Lower lobe of right lung (tissue), 2 donors: ENCODE measurements at regions not wholly inside any gene's neighbourhood (a gene's known extent, or its start where the extent isn't known, plus 50 kb on each side); places are given as distances from the start of the nearest gene placed in this dataset.

Experiments used
- ATAC-seq, 2 donors: fragments of 200-7000 bp; cut with Tn5 transposase; one replicate each; pipeline ENCODE4 v1.9.1; 2020 to 2022; ENCODE audit warnings: mild to moderate bottlenecking in 2 of 2, moderate library complexity in 2 of 2
- DNase-seq: peaks from one replicate; pipeline ENCODE4 v3.0.0-alpha.2; 2020
- H3K27ac ChIP-seq: fragments of 200-600 bp; one replicate; pipeline ENCODE4 v1.8.0; 2022
- H3K27me3 ChIP-seq: fragments of 200-600 bp; one replicate; pipeline ENCODE4 v1.8.0; 2022; ENCODE audit warnings: low read depth
- H3K36me3 ChIP-seq: fragments of 200-600 bp; one replicate; pipeline ENCODE4 v1.8.0; 2022; ENCODE audit warnings: mild to moderate bottlenecking
- H3K4me1 ChIP-seq: fragments of 200-600 bp; one replicate; pipeline ENCODE4 v1.8.0; 2022
- H3K4me3 ChIP-seq: fragments of 200-600 bp; one replicate; pipeline ENCODE4 v1.8.0; 2022; ENCODE audit warnings: mild to moderate bottlenecking
- H3K9me3 ChIP-seq: fragments of 200-600 bp; one replicate; pipeline ENCODE4 v1.8.0; 2022
- intact Hi-C: fragments of 100-400 bp; cut with DNase I; formaldehyde crosslinking; loops from one replicate; pipeline ENCODE4 v1.11.0; 2022
- TF ChIP-seq, protein P1 (sequence below): fragments of 200-600 bp; IDR thresholded peaks from one replicate; pipeline ENCODE4 v1.8.0; 2022; ENCODE audit warnings: antibody characterized with exemption, mild to moderate bottlenecking
- donor health status: DM: no; HTN: yes; CAD: no; lungs with severe emphysema.

DNA sequence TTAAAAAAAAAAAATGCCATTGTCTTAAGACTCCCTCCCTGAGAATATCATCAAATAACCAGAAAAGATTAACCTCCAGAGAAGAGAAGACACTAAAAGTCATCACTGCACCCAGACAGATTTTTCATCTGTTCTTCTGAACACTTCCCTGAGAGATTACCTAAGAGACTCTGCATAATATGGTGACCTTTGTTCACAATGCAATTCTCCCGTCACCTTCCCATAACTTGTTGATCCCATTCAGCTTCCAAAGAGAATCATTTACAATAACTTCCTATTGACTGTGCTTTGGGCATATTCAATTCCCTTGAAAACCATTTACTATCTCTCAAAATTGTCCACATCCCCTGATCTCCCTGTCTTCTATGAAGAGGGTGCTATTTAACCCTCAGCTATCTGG, 85.1 kb upstream of the SMAD1 start:
- no peak for DNase-seq
- H3K36me3 ChIP-seq: no peaks in the 10 kb centered on the region
- H3K4me1 ChIP-seq: no peaks in the 10 kb centered on the region
- intact Hi-C loops: no loop called here
- H3K27me3 ChIP-seq: no peaks in the 10 kb centered on the region
- TF ChIP-seq, protein P1, sequence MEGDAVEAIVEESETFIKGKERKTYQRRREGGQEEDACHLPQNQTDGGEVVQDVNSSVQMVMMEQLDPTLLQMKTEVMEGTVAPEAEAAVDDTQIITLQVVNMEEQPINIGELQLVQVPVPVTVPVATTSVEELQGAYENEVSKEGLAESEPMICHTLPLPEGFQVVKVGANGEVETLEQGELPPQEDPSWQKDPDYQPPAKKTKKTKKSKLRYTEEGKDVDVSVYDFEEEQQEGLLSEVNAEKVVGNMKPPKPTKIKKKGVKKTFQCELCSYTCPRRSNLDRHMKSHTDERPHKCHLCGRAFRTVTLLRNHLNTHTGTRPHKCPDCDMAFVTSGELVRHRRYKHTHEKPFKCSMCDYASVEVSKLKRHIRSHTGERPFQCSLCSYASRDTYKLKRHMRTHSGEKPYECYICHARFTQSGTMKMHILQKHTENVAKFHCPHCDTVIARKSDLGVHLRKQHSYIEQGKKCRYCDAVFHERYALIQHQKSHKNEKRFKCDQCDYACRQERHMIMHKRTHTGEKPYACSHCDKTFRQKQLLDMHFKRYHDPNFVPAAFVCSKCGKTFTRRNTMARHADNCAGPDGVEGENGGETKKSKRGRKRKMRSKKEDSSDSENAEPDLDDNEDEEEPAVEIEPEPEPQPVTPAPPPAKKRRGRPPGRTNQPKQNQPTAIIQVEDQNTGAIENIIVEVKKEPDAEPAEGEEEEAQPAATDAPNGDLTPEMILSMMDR: no peak
- no peaks in the 10 kb centered on the region for H3K9me3 ChIP-seq
- ATAC-seq: no peak
- no peak overlapping the region for H3K27ac ChIP-seq
- H3K4me3 ChIP-seq: no peak overlapping the region

DNA sequence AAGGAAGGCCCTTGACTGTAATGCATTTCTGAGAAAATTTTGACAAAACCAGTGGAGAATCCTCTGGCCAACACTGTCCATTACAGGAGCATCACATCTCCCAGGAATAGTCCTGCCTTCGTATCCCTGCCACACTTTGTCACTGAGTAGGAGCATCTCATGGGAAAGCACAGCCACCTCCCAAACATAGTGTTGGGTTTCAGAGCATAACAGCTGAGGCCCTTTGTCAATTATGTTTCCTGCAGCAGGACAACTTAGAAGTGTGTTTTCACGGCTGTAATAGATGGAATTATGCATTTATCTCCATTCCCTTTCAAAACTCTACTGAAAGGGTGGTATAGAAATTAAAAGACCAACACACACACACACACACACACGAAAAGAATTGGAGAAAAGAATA, 91.1 kb upstream of the SMAD1 start:
- Histone ChIP-seq H3K9me3 (no peaks in the 10 kb centered on the region), H3K36me3 (no peaks in the 10 kb centered on the region)
- intact Hi-C loops: no loop called here

DNA sequence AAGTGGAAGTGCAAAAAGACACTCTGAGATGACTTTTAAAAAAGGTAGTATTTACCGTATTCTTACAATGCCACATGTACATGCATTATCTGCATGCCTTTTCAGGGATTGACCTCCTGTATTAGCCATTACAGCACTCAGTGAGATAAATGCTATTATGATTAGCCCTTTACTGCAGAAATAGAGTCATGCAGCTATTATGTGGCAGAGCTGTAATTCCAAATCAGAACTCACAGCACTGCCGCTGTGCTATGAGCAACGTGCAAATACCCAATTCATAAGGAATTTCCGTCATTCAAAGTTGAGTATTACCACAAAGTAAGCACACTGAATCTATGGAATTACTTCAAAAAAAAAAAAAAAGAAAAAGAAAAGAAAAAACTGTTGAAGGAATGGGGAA, 92.1 kb upstream of the SMAD1 start:
- Histone ChIP-seq H3K27me3 (no peaks in the 10 kb centered on the region), H3K4me1 (no peaks in the 10 kb centered on the region), H3K4me3 (no peak overlapping the region), H3K27ac (no peak overlapping the region), H3K9me3 (no peaks in the 10 kb centered on the region), H3K36me3 (no peaks in the 10 kb centered on the region)
- intact Hi-C loops: no loop called here
- DNase-seq (no peak), ATAC-seq (no peak)
- TF ChIP-seq, protein P1: no peak

More for the DNA sequence above, 91.1 kb upstream of the SMAD1 start:
- no peak for DNase-seq
- Histone ChIP-seq H3K27ac (no peak overlapping the region), H3K4me3 (no peak overlapping the region), H3K27me3 (no peaks in the 10 kb centered on the region), H3K4me1 (no peaks in the 10 kb centered on the region)
- ATAC-seq: no peak
- TF ChIP-seq, protein P1: no peak

DNA sequence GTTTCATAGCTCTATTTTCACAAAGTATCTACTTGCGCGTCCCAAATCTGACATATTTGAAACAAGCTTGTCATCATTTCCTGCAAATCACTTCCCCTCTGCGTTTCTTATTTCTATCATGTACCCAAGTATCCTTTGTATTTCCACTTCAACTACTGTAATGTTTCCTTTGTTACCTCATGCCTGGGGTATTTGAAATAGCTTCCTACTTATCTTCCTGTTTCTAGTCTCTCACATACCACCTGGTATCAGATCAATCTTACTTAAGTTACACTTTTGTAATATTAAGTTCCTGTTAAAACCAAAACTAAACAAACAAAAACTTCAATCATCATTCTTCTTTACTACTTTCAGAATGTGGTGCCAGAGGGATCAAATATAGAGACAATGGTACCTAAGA, 93.6 kb upstream of the SMAD1 start:
- no peaks in the 10 kb centered on the region for H3K9me3 ChIP-seq
- intact Hi-C loops: no loop called here
- TF ChIP-seq, protein P1: no peak
- no peak overlapping the region for H3K4me3 ChIP-seq
- ATAC-seq: peak in 1 of 2 donors; percentile 21
- no peaks in the 10 kb centered on the region for H3K4me1 ChIP-seq
- no peak for DNase-seq
- H3K27ac ChIP-seq: no peak overlapping the region
- H3K36me3 ChIP-seq: no peaks in the 10 kb centered on the region
- H3K27me3 ChIP-seq: no peaks in the 10 kb centered on the region

DNA sequence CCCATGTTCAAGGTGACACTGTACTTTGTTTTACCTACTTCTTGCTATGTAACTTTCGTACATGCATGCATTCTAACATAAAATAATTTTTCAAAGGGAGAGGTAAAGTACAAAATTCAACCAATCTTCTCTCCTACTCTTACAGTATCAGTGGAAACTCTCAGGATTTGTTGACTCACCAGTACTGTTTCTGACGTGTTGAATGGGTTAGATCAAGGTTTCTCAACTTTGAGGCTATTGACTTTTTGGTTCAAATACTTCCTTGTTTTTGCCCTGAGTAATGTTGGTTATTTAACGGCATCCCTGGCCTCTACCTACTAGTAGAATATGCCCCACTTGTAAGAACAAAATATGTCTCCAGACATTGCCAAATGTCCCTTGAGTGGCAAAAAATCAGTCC, 94.6 kb upstream of the SMAD1 start:
- intact Hi-C loops: no loop called here
- TF ChIP-seq, protein P1: no peak
- Histone ChIP-seq H3K4me3 (no peak overlapping the region), H3K4me1 (no peaks in the 10 kb centered on the region), H3K27me3 (no peaks in the 10 kb centered on the region), H3K9me3 (no peaks in the 10 kb centered on the region), H3K36me3 (no peaks in the 10 kb centered on the region), H3K27ac (no peak overlapping the region)
- ATAC-seq (peak in 1 of 2 donors; percentile 23), DNase-seq (no peak)

DNA sequence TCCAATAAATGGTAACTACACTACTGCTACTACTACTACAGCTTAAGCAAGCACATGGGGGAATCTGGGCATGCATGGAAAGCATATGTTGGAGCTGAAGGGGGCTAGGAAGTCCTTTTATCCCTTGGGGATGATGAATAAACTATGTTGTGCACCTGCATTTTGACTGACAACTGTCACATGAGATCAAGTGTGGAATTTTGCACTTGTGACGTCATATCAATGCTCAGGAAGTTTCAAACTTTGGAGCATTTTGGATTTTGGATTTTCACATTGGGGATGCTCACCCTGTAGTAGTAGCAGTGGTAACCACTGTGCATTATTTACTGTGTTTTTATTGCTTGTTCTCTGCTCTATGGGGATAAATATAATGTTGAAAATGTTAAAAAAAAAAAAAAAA, 100.5 kb upstream of the SMAD1 start:
- intact Hi-C loops: no loop called here

More for the DNA sequence above, 100.5 kb upstream of the SMAD1 start:
- H3K4me3 ChIP-seq: no peak overlapping the region
- DNase-seq: no peak
- ATAC-seq: no peak
- no peaks in the 10 kb centered on the region for H3K9me3 ChIP-seq
- TF ChIP-seq, protein P1: no peak
- H3K27me3 ChIP-seq: no peaks in the 10 kb centered on the region
- H3K27ac ChIP-seq: no peak overlapping the region
- no peaks in the 10 kb centered on the region for H3K36me3 ChIP-seq
- no peaks in the 10 kb centered on the region for H3K4me1 ChIP-seq
